ENCODE measurements at regions not wholly inside any gene's neighbourhood (a gene's known extent, or its start where the extent isn't known, plus 50 kb on each side); places are given as distances from the start of the nearest gene placed in this dataset.
A peak's percentile ranks its signal among the peaks of the same experiment; 100 is the strongest.

DNA sequence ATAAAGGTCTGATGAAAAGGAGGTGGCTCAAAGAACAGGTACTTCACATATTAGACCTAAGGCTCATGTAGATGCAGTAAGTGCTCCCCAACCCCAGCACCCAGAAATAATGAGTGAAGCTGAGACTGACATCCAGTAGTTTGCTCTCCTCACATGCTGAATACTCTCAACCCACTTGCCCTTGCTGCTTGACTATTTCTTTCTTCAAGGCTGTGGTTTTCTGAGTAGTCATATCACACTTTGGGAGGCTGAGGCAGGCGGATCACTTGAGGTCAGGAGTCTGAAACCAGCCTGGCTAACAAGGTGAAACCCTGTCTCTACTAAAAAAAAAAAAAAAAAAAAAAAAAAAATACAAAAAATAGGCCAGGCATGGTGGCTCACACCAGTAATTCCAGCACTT, 51.5 kb upstream of the PRPS1 start:
- no peaks in the 10 kb centered on the region for H3K36me3 ChIP-seq (ENCODE audit: control insufficient read depth, insufficient read depth, low read length)
- no peak overlapping the region for H2AK9ac ChIP-seq (replicated peaks; ENCODE audit: low read depth, low read length, poor library complexity)
- no peak overlapping the region for H3K14ac ChIP-seq (replicated peaks; ENCODE audit: low read depth, low read length)
- ChIA-PET CTCF (no interaction called here), POLR2A (ENCODE audit: unreplicated experiment) (no interaction called here)
- H2BK5ac ChIP-seq (ENCODE audit: low read depth, low read length, poor library complexity, severe bottlenecking): no peak overlapping the region
- H2BK20ac ChIP-seq (ENCODE audit: low read depth, low read length): 0 out of 2 replicates have a peak overlapping the region, but pooled peaks have one; percentile 56
- peaks cover 15% of the 10 kb centered on the region for H3K4me1 ChIP-seq (ENCODE audit: control insufficient read depth, insufficient read depth, low read length)
- H2AK5ac ChIP-seq (ENCODE audit: low read depth, low read length): peak overlapping the region; percentile 62; the same call in 1 of the 2 replicates
- dilution Hi-C loops (cut with HindIII; ENCODE audit: low sequenced_read_pairs, unreplicated experiment): no loop called here
- H4K91ac ChIP-seq (ENCODE audit: insufficient read depth, low read depth, low read length): no peak overlapping the region
- H4K20me1 ChIP-seq (ENCODE audit: insufficient read depth, low read length): peaks cover 3% of the 10 kb centered on the region; the same call in 1 of the 2 replicates
- WGBS, 2 experiments (ENCODE audit: extremely low coverage in 2 of 2, insufficient read length in 1 of 2): no CpG with 5 or more reads among the region's 1 CpG
- H3K9me1 ChIP-seq (ENCODE audit: insufficient read depth, low read length): peaks cover 6% of the 10 kb centered on the region
- no peak overlapping the region for H3K4me3 ChIP-seq (ENCODE audit: insufficient read depth, low read depth, low read length)
- no peak overlapping the region for H3K56ac ChIP-seq (ENCODE audit: extremely low read depth, insufficient read depth, low read length)
- H3K27ac ChIP-seq (ENCODE audit: insufficient read depth, low read length): no peak overlapping the region
- peak overlapping the region; percentile 24; the same call in 1 of the 2 replicates for H3K4ac ChIP-seq (ENCODE audit: low read depth, low read length)
- DNase-seq: no peak
- H3K9ac ChIP-seq (ENCODE audit: low read depth, low read length): no peak overlapping the region
- TF ChIP-seq CEBPB (IDR thresholded peaks at IDR 0.05; ENCODE audit: low read depth, low read length) (no peak), MAZ (IDR thresholded peaks at IDR 0.05; ENCODE audit: borderline replicate concordance, low read depth, low read length) (no peak), MXI1 (IDR thresholded peaks at IDR 0.05; ENCODE audit: borderline replicate concordance, low read depth, low read length) (no peak), SMC3 (IDR thresholded peaks at IDR 0.05; ENCODE audit: low read depth, low read length) (no peak), POLR2A (IDR thresholded peaks at IDR 0.05; ENCODE audit: low read depth, low read length) (no peak), RFX5 (IDR thresholded peaks at IDR 0.05; ENCODE audit: low read depth, low read length) (no peak), NFE2L2 (IDR thresholded peaks at IDR 0.05; ENCODE audit: low read depth, low read length) (no peak), RCOR1 (IDR thresholded peaks at IDR 0.05; ENCODE audit: insufficient replicate concordance, low read length) (no peak), CHD1 (IDR thresholded peaks at IDR 0.05; ENCODE audit: low read depth, low read length) (no peak), MAFK (IDR thresholded peaks at IDR 0.05; ENCODE audit: low read depth, low read length) (no peak), RAD21 (IDR thresholded peaks at IDR 0.05; ENCODE audit: low read length) (no peak)
- TF ChIP-seq, protein P1, sequence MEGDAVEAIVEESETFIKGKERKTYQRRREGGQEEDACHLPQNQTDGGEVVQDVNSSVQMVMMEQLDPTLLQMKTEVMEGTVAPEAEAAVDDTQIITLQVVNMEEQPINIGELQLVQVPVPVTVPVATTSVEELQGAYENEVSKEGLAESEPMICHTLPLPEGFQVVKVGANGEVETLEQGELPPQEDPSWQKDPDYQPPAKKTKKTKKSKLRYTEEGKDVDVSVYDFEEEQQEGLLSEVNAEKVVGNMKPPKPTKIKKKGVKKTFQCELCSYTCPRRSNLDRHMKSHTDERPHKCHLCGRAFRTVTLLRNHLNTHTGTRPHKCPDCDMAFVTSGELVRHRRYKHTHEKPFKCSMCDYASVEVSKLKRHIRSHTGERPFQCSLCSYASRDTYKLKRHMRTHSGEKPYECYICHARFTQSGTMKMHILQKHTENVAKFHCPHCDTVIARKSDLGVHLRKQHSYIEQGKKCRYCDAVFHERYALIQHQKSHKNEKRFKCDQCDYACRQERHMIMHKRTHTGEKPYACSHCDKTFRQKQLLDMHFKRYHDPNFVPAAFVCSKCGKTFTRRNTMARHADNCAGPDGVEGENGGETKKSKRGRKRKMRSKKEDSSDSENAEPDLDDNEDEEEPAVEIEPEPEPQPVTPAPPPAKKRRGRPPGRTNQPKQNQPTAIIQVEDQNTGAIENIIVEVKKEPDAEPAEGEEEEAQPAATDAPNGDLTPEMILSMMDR (conservative IDR thresholded peaks at IDR 0.05; ENCODE audit: low read depth, low read length): no peak
- TF ChIP-seq, protein P2, sequence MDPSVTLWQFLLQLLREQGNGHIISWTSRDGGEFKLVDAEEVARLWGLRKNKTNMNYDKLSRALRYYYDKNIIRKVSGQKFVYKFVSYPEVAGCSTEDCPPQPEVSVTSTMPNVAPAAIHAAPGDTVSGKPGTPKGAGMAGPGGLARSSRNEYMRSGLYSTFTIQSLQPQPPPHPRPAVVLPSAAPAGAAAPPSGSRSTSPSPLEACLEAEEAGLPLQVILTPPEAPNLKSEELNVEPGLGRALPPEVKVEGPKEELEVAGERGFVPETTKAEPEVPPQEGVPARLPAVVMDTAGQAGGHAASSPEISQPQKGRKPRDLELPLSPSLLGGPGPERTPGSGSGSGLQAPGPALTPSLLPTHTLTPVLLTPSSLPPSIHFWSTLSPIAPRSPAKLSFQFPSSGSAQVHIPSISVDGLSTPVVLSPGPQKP (IDR thresholded peaks at IDR 0.05; ENCODE audit: borderline replicate concordance, low read depth, low read length): no peak
- no peak overlapping the region for H4K8ac ChIP-seq (ENCODE audit: low read depth in 2 of 2, low read length in 2 of 2)
- BruUV-seq (replicated peaks): no TSS peak
- in situ Hi-C loops (cut with MboI; ENCODE audit: low sequenced_read_pairs): no loop called here
- no peak overlapping the region for H3K18ac ChIP-seq (ENCODE audit: low read depth, low read length)
- H3K4me2 ChIP-seq (ENCODE audit: low read depth, low read length): no peak overlapping the region
- intact Hi-C loops (cut with micrococcal nuclease): no loop called here
- peaks cover 2% of the 10 kb centered on the region; the same call in 1 of the 2 replicates for H3K27me3 ChIP-seq (ENCODE audit: control insufficient read depth, insufficient read depth, low read length)
- no peak for ATAC-seq (ENCODE audit: low read depth)
- no peaks in the 10 kb centered on the region for H3K79me1 ChIP-seq (ENCODE audit: low read depth in 1 of 2, low read length in 2 of 2)
- no peak overlapping the region for H2BK15ac ChIP-seq (ENCODE audit: low read depth, low read length)
- no peak overlapping the region for H3K23ac ChIP-seq (ENCODE audit: low read depth, low read length)
- H4K5ac ChIP-seq (ENCODE audit: low read depth, low read length): no peak overlapping the region
- H2BK120ac ChIP-seq (ENCODE audit: low read depth, low read length): peak overlapping the region; percentile 28
- peaks cover 3% of the 10 kb centered on the region; the same call in 1 of the 2 replicates for H3K9me3 ChIP-seq (ENCODE audit: control insufficient read depth, insufficient read depth, low read length)
- H2AFZ ChIP-seq (replicated peaks; ENCODE audit: low read length, poor library complexity): no peak overlapping the region
